ENCODE measurements at regions not wholly inside any gene's neighbourhood (a gene's known extent, or its start where the extent isn't known, plus 50 kb on each side); places are given as distances from the start of the nearest gene placed in this dataset.

- H3K4me2 ChIP-seq: no peak overlapping the region
- H3K4me1 ChIP-seq: peaks cover 14% of the 10 kb centered on the region
- no peaks in the 10 kb centered on the region for H4K20me1 ChIP-seq
- H3K9ac ChIP-seq: no peak overlapping the region
- no peak overlapping the region for H3K27ac ChIP-seq
- H3K36me3 ChIP-seq: no peaks in the 10 kb centered on the region
- TF ChIP-seq Cebpa-rat (IDR thresholded peaks at IDR 0.05): no peak
- no peaks in the 10 kb centered on the region for H3K9me3 ChIP-seq
- H3K4me3 ChIP-seq: no peak overlapping the region
- H3K27me3 ChIP-seq: no peaks in the 10 kb centered on the region
Observed at GRCh38 chr3:15969874-15970640, 172.3 kb upstream of the ANKRD28 start.

- Histone ChIP-seq H3K9ac (no peak overlapping the region), H4K20me1 (no peaks in the 10 kb centered on the region), H3K36me3 (no peaks in the 10 kb centered on the region), H3K9me3 (no peaks in the 10 kb centered on the region), H3K4me2 (no peak overlapping the region), H3K4me1 (no peaks in the 10 kb centered on the region), H3K4me3 (no peak overlapping the region), H3K27me3 (no peaks in the 10 kb centered on the region), H3K27ac (no peak overlapping the region)
- no peak for TF ChIP-seq Cebpa-rat (IDR thresholded peaks at IDR 0.05)
Observed at GRCh38 chr3:15973414-15973813, 175.6 kb upstream of the ANKRD28 start.

- Histone ChIP-seq H3K4me3 (no peak overlapping the region), H3K27me3 (no peaks in the 10 kb centered on the region), H3K4me2 (no peak overlapping the region), H3K4me1 (no peaks in the 10 kb centered on the region), H3K36me3 (no peaks in the 10 kb centered on the region), H3K9ac (no peak overlapping the region), H3K27ac (no peak overlapping the region), H4K20me1 (no peaks in the 10 kb centered on the region), H3K9me3 (no peaks in the 10 kb centered on the region)
- no peak for TF ChIP-seq Cebpa-rat (IDR thresholded peaks at IDR 0.05)
Observed at GRCh38 chr3:15973940-15974339, 176.2 kb upstream of the ANKRD28 start.

- no peaks in the 10 kb centered on the region for H3K9me3 ChIP-seq
- H3K27me3 ChIP-seq: no peaks in the 10 kb centered on the region
- no peak overlapping the region for H3K9ac ChIP-seq
- H3K4me2 ChIP-seq: no peak overlapping the region
- no peaks in the 10 kb centered on the region for H3K4me1 ChIP-seq
- H3K36me3 ChIP-seq: no peaks in the 10 kb centered on the region
- no peak overlapping the region for H3K4me3 ChIP-seq
- no peaks in the 10 kb centered on the region for H4K20me1 ChIP-seq
- no peak overlapping the region for H3K27ac ChIP-seq
- no peak for TF ChIP-seq Cebpa-rat (IDR thresholded peaks at IDR 0.05)
Observed at GRCh38 chr3:15974647-15975046, 176.9 kb upstream of the ANKRD28 start.

GRCh38 chr3:15976524-15976923 is 178.7 kb upstream of the ANKRD28 start:
- H3K27me3 ChIP-seq: no peaks in the 10 kb centered on the region
- no peak overlapping the region for H3K4me2 ChIP-seq

GRCh38 chr3:15977090-15977489 is 179.3 kb upstream of the ANKRD28 start:
- Histone ChIP-seq H4K20me1 (no peaks in the 10 kb centered on the region), H3K4me2 (no peak overlapping the region), H3K36me3 (no peaks in the 10 kb centered on the region), H3K4me1 (no peaks in the 10 kb centered on the region), H3K9me3 (no peaks in the 10 kb centered on the region), H3K27me3 (no peaks in the 10 kb centered on the region), H3K4me3 (no peak overlapping the region), H3K9ac (no peak overlapping the region), H3K27ac (no peak overlapping the region)
- TF ChIP-seq Cebpa-rat (IDR thresholded peaks at IDR 0.05): no peak

More at GRCh38 chr3:15976524-15976923, 178.7 kb upstream of the ANKRD28 start:
- Histone ChIP-seq H4K20me1 (no peaks in the 10 kb centered on the region), H3K4me1 (no peaks in the 10 kb centered on the region), H3K9ac (no peak overlapping the region), H3K4me3 (no peak overlapping the region), H3K36me3 (no peaks in the 10 kb centered on the region), H3K27ac (no peak overlapping the region), H3K9me3 (no peaks in the 10 kb centered on the region)
- TF ChIP-seq Cebpa-rat (IDR thresholded peaks at IDR 0.05): no peak

GRCh38 chr3:15977598-15978232 is 179.9 kb upstream of the ANKRD28 start:
- Histone ChIP-seq H3K27ac (no peak overlapping the region), H3K9ac (no peak overlapping the region), H3K36me3 (no peaks in the 10 kb centered on the region), H3K9me3 (no peaks in the 10 kb centered on the region), H3K4me3 (no peak overlapping the region), H3K27me3 (no peaks in the 10 kb centered on the region), H3K4me1 (no peaks in the 10 kb centered on the region), H3K4me2 (no peak overlapping the region), H4K20me1 (no peaks in the 10 kb centered on the region)
- no peak for TF ChIP-seq Cebpa-rat (IDR thresholded peaks at IDR 0.05)

- TF ChIP-seq Cebpa-rat (IDR thresholded peaks at IDR 0.05): no peak
- Histone ChIP-seq H3K27ac (no peak overlapping the region), H3K4me3 (no peak overlapping the region), H3K4me1 (no peaks in the 10 kb centered on the region), H3K4me2 (no peak overlapping the region), H3K9me3 (no peaks in the 10 kb centered on the region), H4K20me1 (no peaks in the 10 kb centered on the region), H3K36me3 (no peaks in the 10 kb centered on the region), H3K9ac (no peak overlapping the region), H3K27me3 (no peaks in the 10 kb centered on the region)
Observed at GRCh38 chr3:15978801-15979200, 181.0 kb upstream of the ANKRD28 start.

GRCh38 chr3:15979495-15979894 is 181.7 kb upstream of the ANKRD28 start:
- H3K27me3 ChIP-seq: no peaks in the 10 kb centered on the region
- H3K27ac ChIP-seq: no peak overlapping the region
- no peaks in the 10 kb centered on the region for H3K4me1 ChIP-seq

GRCh38 chr3:15979900-15980299 is 182.1 kb upstream of the ANKRD28 start:
- no peaks in the 10 kb centered on the region for H3K9me3 ChIP-seq
- no peaks in the 10 kb centered on the region for H3K4me1 ChIP-seq
- no peak for TF ChIP-seq Cebpa-rat (IDR thresholded peaks at IDR 0.05)
- H3K4me3 ChIP-seq: no peak overlapping the region
- no peaks in the 10 kb centered on the region for H3K27me3 ChIP-seq
- no peaks in the 10 kb centered on the region for H3K36me3 ChIP-seq
- no peaks in the 10 kb centered on the region for H4K20me1 ChIP-seq
- H3K9ac ChIP-seq: no peak overlapping the region
- H3K4me2 ChIP-seq: no peak overlapping the region
- no peak overlapping the region for H3K27ac ChIP-seq

More at GRCh38 chr3:15979495-15979894, 181.7 kb upstream of the ANKRD28 start:
- no peak overlapping the region for H3K4me2 ChIP-seq
- no peak for TF ChIP-seq Cebpa-rat (IDR thresholded peaks at IDR 0.05)
- H3K36me3 ChIP-seq: no peaks in the 10 kb centered on the region
- no peaks in the 10 kb centered on the region for H3K9me3 ChIP-seq
- no peaks in the 10 kb centered on the region for H4K20me1 ChIP-seq
- H3K4me3 ChIP-seq: no peak overlapping the region
- H3K9ac ChIP-seq: no peak overlapping the region

Measured in BLaER1 (cell line).